H1 (cell line): ENCODE measurements at regions not wholly inside any gene's neighbourhood (a gene's known extent, or its start where the extent isn't known, plus 50 kb on each side); places are given as distances from the start of the nearest gene placed in this dataset.

Experiments
- CTCF ChIA-PET: fragments of 300-600 bp; sonication (Branson Sonifier 250); formaldehyde crosslinking; loops from one replicate; lab custom pipeline; 2021; ENCODE audit not compliant: partially characterized antibody; lab: Charles Lee
- POLR2A ChIA-PET: fragments of 300-600 bp; sonication (Branson Sonifier 250); formaldehyde crosslinking; loops from one replicate; lab custom pipeline; 2021; ENCODE audit warnings: inconsistent platforms; ENCODE audit not compliant: partially characterized antibody; lab: Charles Lee
- DNase-seq, 2 experiments: peaks; one replicate each; pipeline versions ENCODE4 v3.0.0 to v3.0.0-alpha.2; 2010 to 2022; ENCODE audit warnings: low spot score in 2 of 2, low read depth in 1 of 2, mixed read lengths in 1 of 2
- FAIRE-seq: peaks from 2 replicates; lab custom pipeline; 2011; peaks lifted over from hg19 to GRCh38; lab: Jason Lieb, UNC
- H2AFZ ChIP-seq: 2 replicates; pipeline ENCODE4 v1.8.1; 2012; ENCODE audit warnings: low read length, inconsistent platforms
- H2AK5ac ChIP-seq: 2 replicates; pipeline ENCODE4 v1.6.1; 2013; ENCODE audit warnings: low read depth, low read length
- H2BK120ac ChIP-seq: replicated peaks from 2 replicates; pipeline ENCODE3; 2013; ENCODE audit warnings: low read depth, low read length, inconsistent platforms
- H2BK12ac ChIP-seq: 2 replicates; pipeline ENCODE4 v1.6.1; 2013; ENCODE audit warnings: low read depth, low read length
- H2BK15ac ChIP-seq: 2 replicates; pipeline ENCODE4 v1.6.1; 2013; ENCODE audit warnings: low read length
- H2BK20ac ChIP-seq: 2 replicates; pipeline ENCODE4 v1.6.1; 2013; ENCODE audit warnings: low read length
- H2BK5ac ChIP-seq: 2 replicates; pipeline ENCODE4 v1.6.1; 2013; ENCODE audit warnings: low read depth, low read length
- H3K14ac ChIP-seq: 2 replicates; pipeline ENCODE4 v1.6.1; 2013; ENCODE audit warnings: inconsistent platforms; ENCODE audit not compliant: insufficient read length
- H3K18ac ChIP-seq: 2 replicates; pipeline ENCODE4 v1.6.1; 2013; ENCODE audit warnings: low read length; ENCODE audit errors: extremely low read depth
- H3K23ac ChIP-seq: 2 replicates; pipeline ENCODE4 v1.6.1; 2013; ENCODE audit warnings: inconsistent platforms; ENCODE audit not compliant: insufficient read length
- H3K23me2 ChIP-seq: 2 replicates; pipeline ENCODE4 v1.6.1; 2013; ENCODE audit warnings: low read depth, low read length
- H3K27ac ChIP-seq: 2 replicates; pipeline ENCODE4 v1.6.1; 2011; ENCODE audit warnings: low read depth, low read length, inconsistent platforms
- H3K27me3 ChIP-seq, 4 experiments: replicated peaks in 1 of 4; 1 replicate in 1 of 4; 2 replicates in 3 of 4; pipeline versions ENCODE4 v1.6.1 to v1.8.1; 2011 to 2013; ENCODE audit warnings: low read length in 3 of 4, mild to moderate bottlenecking in 3 of 4, inconsistent platforms in 2 of 4, mixed read lengths in 2 of 4, moderate library complexity in 1 of 4; ENCODE audit not compliant: control insufficient read depth in 3 of 4, insufficient read depth in 3 of 4; ENCODE audit errors: extremely low read depth in 1 of 4
- H3K36me3 ChIP-seq, 4 experiments: 2 replicates each; pipeline versions ENCODE4 v1.6.1 to v1.8.1; 2011 to 2013; ENCODE audit warnings: mild to moderate bottlenecking in 4 of 4, low read length in 3 of 4, moderate library complexity in 2 of 4, control low read depth in 1 of 4, inconsistent platforms in 1 of 4; ENCODE audit not compliant: insufficient read depth in 4 of 4, control insufficient read depth in 2 of 4
- H3K4ac ChIP-seq: replicated peaks from 2 replicates; pipeline ENCODE3; 2013; ENCODE audit warnings: low read length, low read depth, mixed read lengths, inconsistent platforms; ENCODE audit not compliant: insufficient read length
- H3K4me1 ChIP-seq, 4 experiments: replicated peaks in 1 of 4; 1 replicate in 1 of 4; 2 replicates in 3 of 4; pipeline versions ENCODE4 v1.6.1 to v1.8.1; 2011 to 2013; ENCODE audit warnings: low read length in 3 of 4, inconsistent platforms in 2 of 4, mixed read lengths in 1 of 4; ENCODE audit not compliant: insufficient read depth in 4 of 4, control insufficient read depth in 3 of 4
- H3K4me2 ChIP-seq, 2 experiments: 2 replicates each; pipeline versions ENCODE4 v1.6.1 to v1.8.1; 2011 to 2013; ENCODE audit warnings: low read depth in 2 of 2, low read length in 2 of 2, control low read depth in 1 of 2, inconsistent platforms in 1 of 2, mild to moderate bottlenecking in 1 of 2; ENCODE audit not compliant: insufficient read depth in 1 of 2
- H3K4me3 ChIP-seq, 4 experiments: fragments of 200-600, 300-600 bp in 1 of 4; sonication (generic), shearing (Covaris generic), sonication (Bioruptor Twin) in 1 of 4; 2 replicates each; pipeline versions ENCODE4 v1.5.1 to v1.8.1; 2011 to 2016; ENCODE audit warnings: low read length in 4 of 4, low read depth in 3 of 4, control low read depth in 2 of 4, inconsistent platforms in 2 of 4, mild to moderate bottlenecking in 2 of 4, mixed read lengths in 1 of 4, moderate library complexity in 1 of 4; ENCODE audit not compliant: insufficient read depth in 2 of 4; ENCODE audit errors: extremely low read depth in 1 of 4
- H3K56ac ChIP-seq: replicated peaks from 2 replicates; pipeline ENCODE3; 2013; ENCODE audit warnings: low read depth, mild to moderate bottlenecking, mixed read lengths, low read length, inconsistent platforms; ENCODE audit not compliant: insufficient read length
- H3K79me1 ChIP-seq: 2 replicates; pipeline ENCODE4 v1.6.1; 2013; ENCODE audit warnings: low read depth, low read length, control low read depth
- H3K79me2 ChIP-seq, 2 experiments: 2 replicates each; pipeline versions ENCODE4 v1.6.1 to v1.8.1; 2012 to 2013; ENCODE audit warnings: low read length in 2 of 2, mild to moderate bottlenecking in 2 of 2, inconsistent platforms in 1 of 2; ENCODE audit not compliant: insufficient read depth in 2 of 2, control insufficient read depth in 1 of 2
- H3K9ac ChIP-seq, 4 experiments: replicated peaks in 1 of 4; 1 replicate in 1 of 4; 2 replicates in 3 of 4; pipeline versions ENCODE4 v1.6.1 to v1.8.1; 2011 to 2013; ENCODE audit warnings: low read depth in 3 of 4, low read length in 3 of 4, control low read depth in 2 of 4, mild to moderate bottlenecking in 2 of 4, moderate library complexity in 2 of 4, inconsistent platforms in 1 of 4; ENCODE audit errors: extremely low read depth in 1 of 4
- H3K9me3 ChIP-seq, 2 experiments: 2 replicates each; pipeline versions ENCODE4 v1.6.1 to v1.8.1; 2012 to 2013; ENCODE audit warnings: mild to moderate bottlenecking in 2 of 2, moderate library complexity in 2 of 2, control low read depth in 1 of 2, inconsistent platforms in 1 of 2, low read depth in 1 of 2, low read length in 1 of 2, mixed read lengths in 1 of 2; ENCODE audit not compliant: insufficient read depth in 2 of 2
- H4K20me1 ChIP-seq, 2 experiments: replicated peaks in 1 of 2; 2 replicates each; pipeline versions ENCODE3 to v1.8.1; 2011 to 2013; ENCODE audit warnings: inconsistent platforms in 2 of 2, low read length in 2 of 2, mild to moderate bottlenecking in 1 of 2; ENCODE audit not compliant: insufficient read depth in 2 of 2, control insufficient read depth in 1 of 2
- H4K5ac ChIP-seq: 2 replicates; pipeline ENCODE4 v1.6.1; 2013; ENCODE audit warnings: low read length, low read depth, mixed read lengths, inconsistent platforms; ENCODE audit not compliant: insufficient read length
- H4K8ac ChIP-seq: 2 replicates; pipeline ENCODE4 v1.8.0; 2013; ENCODE audit warnings: mild to moderate bottlenecking, moderate library complexity, low read length, inconsistent platforms; ENCODE audit not compliant: insufficient read depth; ENCODE audit errors: extremely low read depth
- H4K91ac ChIP-seq: replicated peaks from 2 replicates; pipeline ENCODE3; 2013; ENCODE audit warnings: low read length, mixed read lengths, inconsistent platforms; ENCODE audit not compliant: insufficient read length
- ASH2L ChIP-seq: fragments of 200-600, 300-600 bp; sonication (generic); IDR thresholded peaks from one replicate; pipeline ENCODE4 v1.7.1; 2017; ENCODE audit warnings: low read length
- CREB1 ChIP-seq: IDR thresholded peaks from 2 replicates; pipeline ENCODE4 v1.6.1; 2012; ENCODE audit warnings: inconsistent platforms
- HDAC2 ChIP-seq, 2 experiments: fragments of 300-600 bp in 1 of 2; sonication (generic) in 1 of 2; IDR thresholded peaks; 2 replicates each; pipeline ENCODE4 v1.6.1; 2011 to 2012; ENCODE audit warnings: low read depth in 2 of 2, low read length in 2 of 2, mild to moderate bottlenecking in 2 of 2, moderate library complexity in 2 of 2, borderline replicate concordance in 1 of 2, inconsistent platforms in 1 of 2
- JUN ChIP-seq: IDR thresholded peaks from 2 replicates; pipeline ENCODE4 v1.6.1; 2011; ENCODE audit warnings: low read depth, mild to moderate bottlenecking, improper control_type of control experiment, low read length
- MAFK ChIP-seq: IDR thresholded peaks from 2 replicates; pipeline ENCODE4 v1.6.1; 2012; ENCODE audit warnings: low read depth, mild to moderate bottlenecking, improper control_type of control experiment, low read length
- NANOG ChIP-seq: IDR thresholded peaks from 2 replicates; pipeline ENCODE4 v1.6.1; 2011; ENCODE audit warnings: low read length, low read depth, mild to moderate bottlenecking, inconsistent platforms; ENCODE audit not compliant: insufficient read depth, poor library complexity, severe bottlenecking
- RFX5 ChIP-seq: IDR thresholded peaks from 2 replicates; pipeline ENCODE4 v1.6.1; 2011; ENCODE audit warnings: low read depth, low read length, improper control_type of control experiment, borderline replicate concordance
- SP4 ChIP-seq: IDR thresholded peaks from 2 replicates; pipeline ENCODE4 v1.6.1; 2012; ENCODE audit warnings: low read length, inconsistent platforms
- SRF ChIP-seq: IDR thresholded peaks from 2 replicates; pipeline ENCODE4 v1.6.1; 2011; ENCODE audit warnings: mild to moderate bottlenecking, low read depth, low read length, moderate library complexity
- SUZ12 ChIP-seq: fragments of 200-600 bp; sonication (generic); IDR thresholded peaks from 2 replicates; pipeline ENCODE4 v1.6.1; 2012; ENCODE audit warnings: mild to moderate bottlenecking, inconsistent platforms, low read length, moderate library complexity, mixed read lengths
- WGBS, 2 experiments: shearing (Covaris generic) in 1 of 2; methylation state at CpG; one replicate each; pipeline versions ENCODE4 v1.1.6 to v1.1.7; 2013 to 2015; ENCODE audit warnings: low lambda C conversion rate in 2 of 2, mixed read lengths in 2 of 2, inconsistent platforms in 1 of 2, low coverage in 1 of 2, missing lambda C conversion rate in 1 of 2; ENCODE audit not compliant: insufficient replicate concordance in 2 of 2, insufficient coverage in 1 of 2, insufficient read length in 1 of 2; ENCODE audit errors: extremely low coverage in 1 of 2, missing lambda C conversion rate in 1 of 2; 5-methylcytosine and 5-hydroxymethylcytosine counted together
- TF ChIP-seq, protein P1 (sequence below), 3 experiments: IDR thresholded peaks; 1 replicate in 2 of 3; 2 replicates in 1 of 3; pipeline versions ENCODE4 v1.5.1 to v1.6.1; 2011; ENCODE audit warnings: low read length in 3 of 3, mild to moderate bottlenecking in 3 of 3, inconsistent platforms in 2 of 3, low read depth in 1 of 3, moderate library complexity in 1 of 3; ENCODE audit not compliant: insufficient read depth in 1 of 3; ENCODE audit errors: control extremely low read depth in 1 of 3

DNA sequence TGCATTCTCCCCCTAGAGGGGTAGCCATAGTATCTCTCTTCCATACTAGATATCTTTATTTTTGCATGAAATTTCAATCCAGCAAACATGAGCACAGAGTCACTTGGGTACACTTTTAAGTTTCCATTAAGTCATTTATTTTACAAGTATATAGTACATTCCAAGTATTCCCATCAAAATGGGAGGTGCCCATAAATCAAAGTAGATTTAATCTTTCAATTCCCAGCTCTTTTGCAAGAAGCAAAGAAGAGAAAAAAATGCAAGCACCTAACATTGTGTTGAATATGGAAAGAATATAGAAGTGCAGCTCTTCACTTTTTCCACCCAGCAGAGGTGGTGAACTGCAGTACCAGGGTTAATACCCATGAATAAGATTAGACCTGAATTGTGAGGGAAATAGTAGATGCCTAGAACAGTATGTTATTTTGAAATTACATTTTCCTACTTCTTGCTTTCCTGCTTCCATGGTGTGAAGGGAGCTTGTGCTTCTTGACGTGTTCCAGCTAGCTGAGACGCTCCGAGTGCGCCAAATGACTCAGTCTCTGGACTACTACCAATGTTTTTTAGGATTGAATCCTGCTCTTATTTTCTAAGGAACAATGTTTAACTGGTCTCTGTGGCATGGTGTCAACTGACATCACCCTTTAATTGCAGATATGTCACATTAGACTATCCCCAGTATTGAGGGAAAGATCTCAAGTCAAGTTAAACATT, 151.1 kb upstream of the MAF start:
- no peak overlapping the region for H3K4me3 ChIP-seq
- FAIRE-seq: no peak
- no peak for TF ChIP-seq NANOG
- no peak for TF ChIP-seq ASH2L
- TF ChIP-seq MAFK: no peak
- TF ChIP-seq CREB1: no peak
- no peak for TF ChIP-seq JUN
- no peak for TF ChIP-seq RFX5
- no peak for TF ChIP-seq SP4
- no peak for TF ChIP-seq SUZ12
- TF ChIP-seq, protein P1, sequence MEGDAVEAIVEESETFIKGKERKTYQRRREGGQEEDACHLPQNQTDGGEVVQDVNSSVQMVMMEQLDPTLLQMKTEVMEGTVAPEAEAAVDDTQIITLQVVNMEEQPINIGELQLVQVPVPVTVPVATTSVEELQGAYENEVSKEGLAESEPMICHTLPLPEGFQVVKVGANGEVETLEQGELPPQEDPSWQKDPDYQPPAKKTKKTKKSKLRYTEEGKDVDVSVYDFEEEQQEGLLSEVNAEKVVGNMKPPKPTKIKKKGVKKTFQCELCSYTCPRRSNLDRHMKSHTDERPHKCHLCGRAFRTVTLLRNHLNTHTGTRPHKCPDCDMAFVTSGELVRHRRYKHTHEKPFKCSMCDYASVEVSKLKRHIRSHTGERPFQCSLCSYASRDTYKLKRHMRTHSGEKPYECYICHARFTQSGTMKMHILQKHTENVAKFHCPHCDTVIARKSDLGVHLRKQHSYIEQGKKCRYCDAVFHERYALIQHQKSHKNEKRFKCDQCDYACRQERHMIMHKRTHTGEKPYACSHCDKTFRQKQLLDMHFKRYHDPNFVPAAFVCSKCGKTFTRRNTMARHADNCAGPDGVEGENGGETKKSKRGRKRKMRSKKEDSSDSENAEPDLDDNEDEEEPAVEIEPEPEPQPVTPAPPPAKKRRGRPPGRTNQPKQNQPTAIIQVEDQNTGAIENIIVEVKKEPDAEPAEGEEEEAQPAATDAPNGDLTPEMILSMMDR (IDR thresholded peaks at IDR 0.05; ENCODE audit: control extremely low read depth in 1 of 3, insufficient read depth in 1 of 3, low read depth in 1 of 3, low read length in 3 of 3): no peak
- no peak for TF ChIP-seq HDAC2 (IDR thresholded peaks at IDR 0.05; ENCODE audit: borderline replicate concordance in 1 of 2, low read depth in 2 of 2, low read length in 2 of 2)
- TF ChIP-seq SRF: no peak

More for the DNA sequence above, 151.1 kb upstream of the MAF start:
- H3K14ac ChIP-seq: no peak overlapping the region
- H3K79me1 ChIP-seq: no peaks in the 10 kb centered on the region
- no peak overlapping the region for H2BK12ac ChIP-seq
- no peak for DNase-seq
- no peaks in the 10 kb centered on the region for H3K79me2 ChIP-seq
- no peak overlapping the region for H4K8ac ChIP-seq
- no peak overlapping the region for H2BK120ac ChIP-seq
- H3K18ac ChIP-seq: no peak overlapping the region
- no peak overlapping the region for H2BK20ac ChIP-seq
- no peak overlapping the region for H3K27ac ChIP-seq
- 95% methylated on average over 4 of the region's 4 CpGs; no CpG with 5 or more reads in 1 of the 2 experiments for WGBS, 2 experiments
- no peak overlapping the region for H4K5ac ChIP-seq
- H3K9ac ChIP-seq: no peak overlapping the region
- no peak overlapping the region for H3K56ac ChIP-seq
- no peak overlapping the region for H2BK15ac ChIP-seq
- no peaks in the 10 kb centered on the region for H3K9me3 ChIP-seq
- H3K23ac ChIP-seq: no peak overlapping the region
- CTCF ChIA-PET: interaction anchor here (0.6 kb wide), 1 partner anchor 17 kb away, joined by 3 read pairs; no protein-coding TSS in a partner anchor
- no peak overlapping the region for H2BK5ac ChIP-seq
- no peaks in the 10 kb centered on the region for H3K27me3 ChIP-seq
- no peak overlapping the region for H3K4me2 ChIP-seq
- H3K4ac ChIP-seq: no peak overlapping the region
- H3K36me3 ChIP-seq: no peaks in the 10 kb centered on the region
- no peak overlapping the region for H4K91ac ChIP-seq
- no peaks in the 10 kb centered on the region for H3K23me2 ChIP-seq
- no peaks in the 10 kb centered on the region for H4K20me1 ChIP-seq
- POLR2A ChIA-PET: interaction anchor here (1.0 kb wide), 1 partner anchor 18 kb away, joined by 3 read pairs; no protein-coding TSS in a partner anchor
- no peak overlapping the region for H2AFZ ChIP-seq
- no peak overlapping the region for H2AK5ac ChIP-seq
- H3K4me1 ChIP-seq: no peaks in the 10 kb centered on the region
